ENCODE measurements at regions not wholly inside any gene's neighbourhood (a gene's known extent, or its start where the extent isn't known, plus 50 kb on each side); places are given as distances from the start of the nearest gene placed in this dataset.
"Not testable (repeated sequence)": the region's sequence is repeated elsewhere in the genome, so short reads cannot be mapped to it uniquely, and the experiment has no call there.

DNA sequence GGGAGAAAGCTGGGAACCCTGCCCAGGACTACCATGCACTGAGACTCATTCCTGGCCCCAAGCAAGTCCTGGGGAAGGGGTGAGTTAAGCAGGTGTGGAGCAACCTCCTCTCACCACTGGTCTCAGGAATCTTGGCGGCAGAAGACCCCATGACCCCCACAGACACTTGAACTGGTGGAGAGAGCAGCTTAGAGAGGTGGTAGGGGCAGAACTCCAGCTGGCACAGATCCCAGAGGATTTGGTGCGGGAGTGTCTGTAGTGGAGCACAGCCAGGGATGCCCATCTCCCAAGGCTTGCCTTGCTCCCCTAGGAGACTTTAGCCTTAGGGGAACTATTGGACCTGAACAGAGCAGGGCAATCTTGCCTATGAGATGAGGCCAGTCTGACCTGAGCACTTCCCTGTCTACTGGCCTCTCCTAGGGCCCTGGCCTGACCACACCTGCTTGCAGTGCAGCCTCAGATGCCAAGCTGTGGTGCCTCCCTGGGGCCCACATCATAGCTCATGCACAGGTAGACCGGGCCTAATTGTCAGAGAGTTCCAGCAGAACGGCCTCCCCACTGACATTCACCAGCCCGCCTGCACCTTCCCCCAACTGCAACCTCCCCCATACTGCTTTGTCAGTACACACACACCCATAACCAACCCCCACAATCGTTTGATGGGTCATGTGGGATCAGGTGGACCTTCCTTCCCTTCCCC lies 78.0 kb downstream of the NAA11 start:
- DNase-seq, result no peak

DNA sequence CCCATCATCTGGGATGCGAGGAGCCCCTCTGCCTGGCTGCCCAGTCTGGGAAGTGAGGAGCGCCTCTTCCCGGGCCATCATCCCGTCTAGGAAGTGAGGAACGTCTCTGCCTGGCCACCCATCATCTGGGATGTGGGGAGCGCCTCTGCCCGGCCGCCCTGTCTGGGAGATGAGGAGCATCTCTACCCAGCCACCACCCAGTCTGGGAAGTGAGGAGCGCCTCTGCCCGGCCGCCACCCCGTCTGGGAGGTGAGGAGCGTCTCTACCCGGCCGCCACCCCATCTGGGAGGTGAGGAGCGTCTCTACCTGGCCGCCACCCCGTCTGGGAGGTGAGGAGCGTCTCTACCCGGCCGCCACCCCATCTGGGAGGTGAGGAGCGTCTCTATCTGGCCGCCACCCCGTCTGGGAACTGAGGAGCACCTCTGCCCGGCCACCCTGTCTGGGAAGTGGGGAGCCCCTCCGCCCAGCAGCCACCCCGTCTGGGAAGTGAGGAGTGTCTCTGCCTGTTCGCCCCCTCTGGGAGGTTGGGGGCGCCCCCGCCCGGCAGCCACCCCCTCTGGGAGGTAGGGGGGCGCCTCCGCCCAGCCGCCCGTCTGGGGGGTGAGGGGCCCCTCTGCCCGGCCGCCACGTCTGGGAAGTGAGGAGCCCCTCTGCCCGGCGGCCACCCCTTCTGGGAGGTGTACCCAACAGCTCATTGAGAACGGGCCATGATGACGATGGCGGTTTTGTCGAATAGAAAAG lies 80.5 kb downstream of the NAA11 start:
- not testable (repeated sequence) for H3K27me3 ChIP-seq (ENCODE audit: control insufficient read depth in 3 of 3, insufficient read depth in 3 of 3, low read length in 2 of 3); H3K9ac ChIP-seq (ENCODE audit: insufficient read depth in 1 of 2, low read length in 2 of 2); H3K4me1 ChIP-seq (ENCODE audit: control insufficient read depth in 5 of 5, insufficient read depth in 5 of 5, low read length in 5 of 5); H3K9me3 ChIP-seq (ENCODE audit: control insufficient read depth in 4 of 4, insufficient read depth in 3 of 4, low read length in 3 of 4); H3K27ac ChIP-seq (ENCODE audit: low read depth in 1 of 2, low read length in 1 of 2); H3K4me3 ChIP-seq; H3K36me3 ChIP-seq (ENCODE audit: control insufficient read depth in 4 of 4, insufficient read depth in 4 of 4, low read length in 4 of 4); ATAC-seq (ENCODE audit: insufficient read depth, low FRiP score); DNase-seq
- 88 to 91% methylated on average over 40 to 44 of the region's 44 CpGs for WGBS, 2 donors

More for the DNA sequence above, 78.0 kb downstream of the NAA11 start:
- no peak overlapping the region for H3K9ac ChIP-seq (ENCODE audit: insufficient read depth in 1 of 2, low read length in 2 of 2)
- H3K9me3 ChIP-seq (ENCODE audit: control insufficient read depth in 4 of 4, insufficient read depth in 3 of 4, low read length in 3 of 4), result no peaks in the 10 kb centered on the region
- TF ChIP-seq, protein P1, sequence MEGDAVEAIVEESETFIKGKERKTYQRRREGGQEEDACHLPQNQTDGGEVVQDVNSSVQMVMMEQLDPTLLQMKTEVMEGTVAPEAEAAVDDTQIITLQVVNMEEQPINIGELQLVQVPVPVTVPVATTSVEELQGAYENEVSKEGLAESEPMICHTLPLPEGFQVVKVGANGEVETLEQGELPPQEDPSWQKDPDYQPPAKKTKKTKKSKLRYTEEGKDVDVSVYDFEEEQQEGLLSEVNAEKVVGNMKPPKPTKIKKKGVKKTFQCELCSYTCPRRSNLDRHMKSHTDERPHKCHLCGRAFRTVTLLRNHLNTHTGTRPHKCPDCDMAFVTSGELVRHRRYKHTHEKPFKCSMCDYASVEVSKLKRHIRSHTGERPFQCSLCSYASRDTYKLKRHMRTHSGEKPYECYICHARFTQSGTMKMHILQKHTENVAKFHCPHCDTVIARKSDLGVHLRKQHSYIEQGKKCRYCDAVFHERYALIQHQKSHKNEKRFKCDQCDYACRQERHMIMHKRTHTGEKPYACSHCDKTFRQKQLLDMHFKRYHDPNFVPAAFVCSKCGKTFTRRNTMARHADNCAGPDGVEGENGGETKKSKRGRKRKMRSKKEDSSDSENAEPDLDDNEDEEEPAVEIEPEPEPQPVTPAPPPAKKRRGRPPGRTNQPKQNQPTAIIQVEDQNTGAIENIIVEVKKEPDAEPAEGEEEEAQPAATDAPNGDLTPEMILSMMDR (IDR thresholded peaks at IDR 0.05; ENCODE audit: control extremely low read depth, extremely low read depth), result no peak
- WGBS, 2 donors, result 83 to 89% methylated on average over 6 of the region's 6 CpGs
- H3K36me3 ChIP-seq (ENCODE audit: control insufficient read depth in 4 of 4, insufficient read depth in 4 of 4, low read length in 4 of 4), result no peaks in the 10 kb centered on the region
- H3K27me3 ChIP-seq (ENCODE audit: control insufficient read depth in 3 of 3, insufficient read depth in 3 of 3, low read length in 2 of 3), result no peaks in the 10 kb centered on the region
- no peak overlapping the region for H3K27ac ChIP-seq (ENCODE audit: low read depth in 1 of 2, low read length in 1 of 2)
- no peaks in the 10 kb centered on the region for H3K4me1 ChIP-seq (ENCODE audit: control insufficient read depth in 5 of 5, insufficient read depth in 5 of 5, low read length in 5 of 5)
- ATAC-seq (ENCODE audit: insufficient read depth, low FRiP score), result no peak
- no peak overlapping the region for H3K4me3 ChIP-seq

DNA sequence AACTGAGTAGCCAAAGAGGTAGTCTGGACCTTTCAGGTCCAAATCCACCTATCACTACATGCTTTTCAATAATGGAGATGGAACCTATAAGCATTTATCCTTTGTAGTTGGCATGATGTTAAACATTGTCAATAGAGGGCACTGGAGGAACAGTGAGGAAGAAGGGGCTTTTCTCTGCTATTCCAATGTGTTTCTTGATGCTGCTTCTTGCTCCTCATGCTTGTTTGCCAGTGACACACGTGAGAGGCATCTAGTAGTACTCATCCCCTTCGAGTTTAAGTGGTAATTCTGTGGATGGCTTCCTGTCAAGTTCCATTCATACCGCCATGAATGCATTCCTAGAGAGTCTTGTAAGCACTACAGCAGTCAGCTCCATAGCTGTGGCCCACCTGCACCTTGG lies 84.0 kb downstream of the NAA11 start:
- Histone ChIP-seq H3K27ac (ENCODE audit: low read depth in 1 of 2, low read length in 1 of 2) (no peak overlapping the region), H3K9ac (ENCODE audit: insufficient read depth in 1 of 2, low read length in 2 of 2) (no peak overlapping the region), H3K4me1 (ENCODE audit: control insufficient read depth in 5 of 5, insufficient read depth in 5 of 5, low read length in 5 of 5) (peaks cover 0 to 8% (median 0%) of the 10 kb centered on the region in 5 donors), H3K9me3 (ENCODE audit: control insufficient read depth in 4 of 4, insufficient read depth in 3 of 4, low read length in 3 of 4) (no peaks in the 10 kb centered on the region), H3K36me3 (ENCODE audit: control insufficient read depth in 4 of 4, insufficient read depth in 4 of 4, low read length in 4 of 4) (no peaks in the 10 kb centered on the region), H3K27me3 (ENCODE audit: control insufficient read depth in 3 of 3, insufficient read depth in 3 of 3, low read length in 2 of 3) (no peaks in the 10 kb centered on the region), H3K4me3 (no peak overlapping the region)
- TF ChIP-seq, protein P1 (IDR thresholded peaks at IDR 0.05; ENCODE audit: control extremely low read depth, extremely low read depth), result no peak
- DNase-seq, result no peak
- 31 to 51% methylated on average over 3 of the region's 3 CpGs for WGBS, 2 donors
- ATAC-seq (ENCODE audit: insufficient read depth, low FRiP score), result no peak

DNA sequence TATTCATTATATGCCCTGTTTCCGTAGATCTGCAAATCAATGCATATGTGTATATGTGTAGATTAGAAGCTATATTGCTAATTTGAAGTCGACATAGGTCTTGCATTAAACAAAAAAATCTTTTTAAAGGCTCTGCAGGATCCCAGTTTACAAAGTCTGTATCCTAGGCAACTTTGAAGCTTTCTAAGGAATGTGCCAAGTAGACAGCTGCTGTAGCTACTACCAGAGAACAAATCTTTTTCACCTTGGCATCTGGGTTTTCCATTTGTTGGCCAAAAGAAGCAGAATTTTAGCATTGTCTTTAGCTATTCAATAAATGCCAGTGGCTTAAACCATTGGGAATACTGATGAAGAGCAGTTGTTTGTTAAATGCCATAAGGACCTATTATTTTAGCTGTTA lies 88.0 kb downstream of the NAA11 start:
- 23 to 61% methylated on average over 2 of the region's 2 CpGs for WGBS, 2 donors
- TF ChIP-seq, protein P1 (IDR thresholded peaks at IDR 0.05; ENCODE audit: control extremely low read depth, extremely low read depth), result no peak
- no peaks in the 10 kb centered on the region for H3K27me3 ChIP-seq (ENCODE audit: control insufficient read depth in 3 of 3, insufficient read depth in 3 of 3, low read length in 2 of 3)
- H3K36me3 ChIP-seq (ENCODE audit: control insufficient read depth in 4 of 4, insufficient read depth in 4 of 4, low read length in 4 of 4), result no peaks in the 10 kb centered on the region
- DNase-seq (peak in 2 of 3 donors; percentile 83), ATAC-seq (ENCODE audit: insufficient read depth, low FRiP score) (no peak)
- H3K27ac ChIP-seq (ENCODE audit: low read depth in 1 of 2, low read length in 1 of 2), result no peak overlapping the region
- H3K9me3 ChIP-seq (ENCODE audit: control insufficient read depth in 4 of 4, insufficient read depth in 3 of 4, low read length in 3 of 4), result no peaks in the 10 kb centered on the region
- H3K4me3 ChIP-seq, result no peak overlapping the region
- H3K4me1 ChIP-seq (ENCODE audit: control insufficient read depth in 5 of 5, insufficient read depth in 5 of 5, low read length in 5 of 5), result peaks cover 0 to 18% (median 0%) of the 10 kb centered on the region in 5 donors
- H3K9ac ChIP-seq (ENCODE audit: insufficient read depth in 1 of 2, low read length in 2 of 2), result no peak overlapping the region

Data from lung (tissue), 11 donors.